ENCODE measurements at regions not wholly inside any gene's neighbourhood (a gene's known extent, or its start where the extent isn't known, plus 50 kb on each side); places are given as distances from the start of the nearest gene placed in this dataset.

GRCh38 chr11:69362315-69362714 is 68.4 kb downstream of the MYEOV start:
- Histone ChIP-seq H3K4me1 (ENCODE audit: control insufficient read depth, insufficient read depth, low read length) (no peaks in the 10 kb centered on the region), H3K4me3 (ENCODE audit: low read depth, low read length) (no peak overlapping the region), H3K36me3 (ENCODE audit: control insufficient read depth in 2 of 2, insufficient read depth in 1 of 2, low read length in 2 of 2) (no peaks in the 10 kb centered on the region), H3K27ac (ENCODE audit: extremely low read depth, low read depth, low read length) (no peak overlapping the region), H3K9me3 (ENCODE audit: control insufficient read depth, insufficient read depth, low read depth, low read length) (no peaks in the 10 kb centered on the region)
- CTCF ChIA-PET = no interaction called here
- POLR2A ChIA-PET = no interaction called here
- TF ChIP-seq KLF10 (tag by site-specific recombination; IDR thresholded peaks at IDR 0.05) (no peak), ZNF248 (tag by site-specific recombination; IDR thresholded peaks at IDR 0.05) (no peak), ZBTB20 (tag by site-specific recombination; IDR thresholded peaks at IDR 0.05) (no peak), ZSCAN5A (tag by site-specific recombination; IDR thresholded peaks at IDR 0.05) (no peak), ZNF112 (tag by site-specific recombination; IDR thresholded peaks at IDR 0.05) (no peak), ZNF571 (tag by site-specific recombination; IDR thresholded peaks at IDR 0.05) (no peak), ZNF623 (tag by site-specific recombination; IDR thresholded peaks at IDR 0.05) (no peak), IKZF3 (tag by site-specific recombination; IDR thresholded peaks at IDR 0.05) (no peak), MYNN (tag by site-specific recombination; IDR thresholded peaks at IDR 0.05; ENCODE audit: borderline replicate concordance) (no peak), ZNF544 (tag by site-specific recombination; IDR thresholded peaks at IDR 0.05) (no peak), ZSCAN4 (tag by site-specific recombination; IDR thresholded peaks at IDR 0.05) (no peak), EGR2 (tag by site-specific recombination; IDR thresholded peaks at IDR 0.05; ENCODE audit: low read depth) (no peak), ZNF24 (tag by site-specific recombination; IDR thresholded peaks at IDR 0.05) (no peak), ZNF19 (tag by site-specific recombination; IDR thresholded peaks at IDR 0.05; ENCODE audit: low read depth) (no peak)
- TF ChIP-seq, protein P1, sequence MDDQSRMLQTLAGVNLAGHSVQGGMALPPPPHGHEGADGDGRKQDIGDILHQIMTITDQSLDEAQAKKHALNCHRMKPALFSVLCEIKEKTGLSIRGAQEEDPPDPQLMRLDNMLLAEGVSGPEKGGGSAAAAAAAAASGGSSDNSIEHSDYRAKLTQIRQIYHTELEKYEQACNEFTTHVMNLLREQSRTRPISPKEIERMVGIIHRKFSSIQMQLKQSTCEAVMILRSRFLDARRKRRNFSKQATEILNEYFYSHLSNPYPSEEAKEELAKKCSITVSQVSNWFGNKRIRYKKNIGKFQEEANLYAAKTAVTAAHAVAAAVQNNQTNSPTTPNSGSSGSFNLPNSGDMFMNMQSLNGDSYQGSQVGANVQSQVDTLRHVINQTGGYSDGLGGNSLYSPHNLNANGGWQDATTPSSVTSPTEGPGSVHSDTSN (CRISPR knock-in tag; IDR thresholded peaks at IDR 0.05) = no peak
- TF ChIP-seq, protein P2, sequence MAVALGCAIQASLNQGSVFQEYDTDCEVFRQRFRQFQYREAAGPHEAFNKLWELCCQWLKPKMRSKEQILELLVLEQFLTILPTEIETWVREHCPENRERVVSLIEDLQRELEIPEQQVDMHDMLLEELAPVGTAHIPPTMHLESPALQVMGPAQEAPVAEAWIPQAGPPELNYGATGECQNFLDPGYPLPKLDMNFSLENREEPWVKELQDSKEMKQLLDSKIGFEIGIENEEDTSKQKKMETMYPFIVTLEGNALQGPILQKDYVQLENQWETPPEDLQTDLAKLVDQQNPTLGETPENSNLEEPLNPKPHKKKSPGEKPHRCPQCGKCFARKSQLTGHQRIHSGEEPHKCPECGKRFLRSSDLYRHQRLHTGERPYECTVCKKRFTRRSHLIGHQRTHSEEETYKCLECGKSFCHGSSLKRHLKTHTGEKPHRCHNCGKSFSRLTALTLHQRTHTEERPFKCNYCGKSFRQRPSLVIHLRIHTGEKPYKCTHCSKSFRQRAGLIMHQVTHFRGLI (tag by site-specific recombination; IDR thresholded peaks at IDR 0.05) = no peak
- TF ChIP-seq, protein P3, sequence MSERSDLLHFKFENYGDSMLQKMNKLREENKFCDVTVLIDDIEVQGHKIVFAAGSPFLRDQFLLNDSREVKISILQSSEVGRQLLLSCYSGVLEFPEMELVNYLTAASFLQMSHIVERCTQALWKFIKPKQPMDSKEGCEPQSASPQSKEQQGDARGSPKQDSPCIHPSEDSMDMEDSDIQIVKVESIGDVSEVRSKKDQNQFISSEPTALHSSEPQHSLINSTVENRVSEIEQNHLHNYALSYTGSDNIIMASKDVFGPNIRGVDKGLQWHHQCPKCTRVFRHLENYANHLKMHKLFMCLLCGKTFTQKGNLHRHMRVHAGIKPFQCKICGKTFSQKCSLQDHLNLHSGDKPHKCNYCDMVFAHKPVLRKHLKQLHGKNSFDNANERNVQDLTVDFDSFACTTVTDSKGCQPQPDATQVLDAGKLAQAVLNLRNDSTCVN (tag by site-specific recombination; optimal IDR thresholded peaks at IDR 0.05) = no peak
- TF ChIP-seq, protein P4, sequence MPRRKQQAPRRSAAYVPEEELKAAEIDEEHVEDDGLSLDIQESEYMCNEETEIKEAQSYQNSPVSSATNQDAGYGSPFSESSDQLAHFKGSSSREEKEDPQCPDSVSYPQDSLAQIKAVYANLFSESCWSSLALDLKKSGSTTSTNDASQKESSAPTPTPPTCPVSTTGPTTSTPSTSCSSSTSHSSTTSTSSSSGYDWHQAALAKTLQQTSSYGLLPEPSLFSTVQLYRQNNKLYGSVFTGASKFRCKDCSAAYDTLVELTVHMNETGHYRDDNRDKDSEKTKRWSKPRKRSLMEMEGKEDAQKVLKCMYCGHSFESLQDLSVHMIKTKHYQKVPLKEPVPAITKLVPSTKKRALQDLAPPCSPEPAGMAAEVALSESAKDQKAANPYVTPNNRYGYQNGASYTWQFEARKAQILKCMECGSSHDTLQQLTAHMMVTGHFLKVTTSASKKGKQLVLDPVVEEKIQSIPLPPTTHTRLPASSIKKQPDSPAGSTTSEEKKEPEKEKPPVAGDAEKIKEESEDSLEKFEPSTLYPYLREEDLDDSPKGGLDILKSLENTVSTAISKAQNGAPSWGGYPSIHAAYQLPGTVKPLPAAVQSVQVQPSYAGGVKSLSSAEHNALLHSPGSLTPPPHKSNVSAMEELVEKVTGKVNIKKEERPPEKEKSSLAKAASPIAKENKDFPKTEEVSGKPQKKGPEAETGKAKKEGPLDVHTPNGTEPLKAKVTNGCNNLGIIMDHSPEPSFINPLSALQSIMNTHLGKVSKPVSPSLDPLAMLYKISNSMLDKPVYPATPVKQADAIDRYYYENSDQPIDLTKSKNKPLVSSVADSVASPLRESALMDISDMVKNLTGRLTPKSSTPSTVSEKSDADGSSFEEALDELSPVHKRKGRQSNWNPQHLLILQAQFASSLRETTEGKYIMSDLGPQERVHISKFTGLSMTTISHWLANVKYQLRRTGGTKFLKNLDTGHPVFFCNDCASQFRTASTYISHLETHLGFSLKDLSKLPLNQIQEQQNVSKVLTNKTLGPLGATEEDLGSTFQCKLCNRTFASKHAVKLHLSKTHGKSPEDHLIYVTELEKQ (tag by site-specific recombination; IDR thresholded peaks at IDR 0.05; ENCODE audit: borderline replicate concordance) = no peak

All from HEK293 (cell line).